HepG2 (cell line): ENCODE measurements at regions not wholly inside any gene's neighbourhood (a gene's known extent, or its start where the extent isn't known, plus 50 kb on each side); places are given as distances from the start of the nearest gene placed in this dataset.

Experiments
- FOXP4 ChIP-seq: sonication (generic); formaldehyde crosslinking; IDR thresholded peaks from 2 replicates; pipeline ENCODE4 v1.4.0; 2020; ENCODE audit warnings: missing genetic modification reagents
- HOXA9 ChIP-seq: sonication (generic); formaldehyde crosslinking; IDR thresholded peaks from 2 replicates; pipeline ENCODE4 v1.8.1; 2022; ENCODE audit warnings: missing genetic modification reagents, mild to moderate bottlenecking, moderate library complexity, borderline replicate concordance
- PHF20 ChIP-seq: sonication (generic); formaldehyde crosslinking; IDR thresholded peaks from 2 replicates; pipeline ENCODE4 v1.5.0; 2020; ENCODE audit warnings: mild to moderate bottlenecking, missing genetic modification reagents
- SYNCRIP ChIP-seq: fragments of 200-400 bp; formaldehyde crosslinking; IDR thresholded peaks from 2 replicates; pipeline ENCODE4 v1.6.1; 2018; ENCODE audit warnings: mild to moderate bottlenecking, low read depth, low read length; ENCODE audit not compliant: insufficient read depth
- TAF1 ChIP-seq: sonication (generic); formaldehyde crosslinking; IDR thresholded peaks from 2 replicates; pipeline ENCODE4 v1.4.0; 2020; ENCODE audit warnings: missing genetic modification reagents
- ZBTB38 ChIP-seq: sonication (generic); formaldehyde crosslinking; IDR thresholded peaks from 2 replicates; pipeline ENCODE4 v1.5.1; 2020; ENCODE audit warnings: mild to moderate bottlenecking, missing genetic modification reagents
- ZHX1 ChIP-seq: sonication (generic); formaldehyde crosslinking; IDR thresholded peaks from 2 replicates; pipeline ENCODE4 v1.8.1; 2022; ENCODE audit warnings: low read depth, mild to moderate bottlenecking, missing genetic modification reagents
- ZNF142 ChIP-seq: sonication (generic); formaldehyde crosslinking; IDR thresholded peaks from 2 replicates; pipeline ENCODE4 v1.4.0; 2020; ENCODE audit warnings: missing genetic modification reagents
- ZNF382 ChIP-seq: sonication (generic); formaldehyde crosslinking; IDR thresholded peaks from 2 replicates; pipeline ENCODE4 v1.5.0; 2020; ENCODE audit warnings: missing genetic modification reagents, mild to moderate bottlenecking, borderline replicate concordance
- ZNF605 ChIP-seq: sonication (generic); formaldehyde crosslinking; IDR thresholded peaks from 2 replicates; pipeline ENCODE4 v1.8.0; 2022; ENCODE audit warnings: mild to moderate bottlenecking, missing genetic modification reagents
- ZNF724P ChIP-seq: sonication (generic); formaldehyde crosslinking; IDR thresholded peaks from 2 replicates; pipeline ENCODE4 v1.8.0; 2022; ENCODE audit warnings: missing genetic modification reagents, borderline replicate concordance
- ZNF83 ChIP-seq: sonication (generic); formaldehyde crosslinking; IDR thresholded peaks from 2 replicates; pipeline ENCODE4 v1.4.0; 2020; ENCODE audit warnings: missing genetic modification reagents, mild to moderate bottlenecking, borderline replicate concordance

GRCh38 chr3:16818194-16818593, 66.6 kb upstream of the PLCL2 start (continued):
- TF ChIP-seq ZNF142 (CRISPR knock-in tag) (no peak), FOXP4 (CRISPR knock-in tag) (no peak), PHF20 (CRISPR knock-in tag) (no peak), ZNF605 (no peak), ZNF382 (CRISPR knock-in tag) (no peak), SYNCRIP (no peak), TAF1 (CRISPR knock-in tag) (no peak), ZHX1 (CRISPR knock-in tag) (no peak), ZBTB38 (CRISPR knock-in tag) (no peak), HOXA9 (CRISPR knock-in tag) (no peak), ZNF724P (CRISPR knock-in tag) (no peak), ZNF83 (CRISPR knock-in tag) (no peak)
